Glutamatergic neuron (in vitro differentiated cells): ENCODE measurements at regions not wholly inside any gene's neighbourhood (a gene's known extent, or its start where the extent isn't known, plus 50 kb on each side); places are given as distances from the start of the nearest gene placed in this dataset.
"Not testable (repeated sequence)": the region's sequence is repeated elsewhere in the genome, so short reads cannot be mapped to it uniquely, and the experiment has no call there.

Experiments
- DNase-seq: peaks from one replicate; pipeline ENCODE4 v3.0.0; 2022
- H3K27ac Mint-ChIP-seq: one replicate; pipeline ENCODE4 v1.8.0; 2020; ENCODE audit warnings: mild to moderate bottlenecking, mixed read lengths, inconsistent platforms; ENCODE audit not compliant: unreplicated experiment
- H3K27me3 Mint-ChIP-seq: one replicate; pipeline ENCODE4 v1.8.0; 2020; ENCODE audit warnings: mild to moderate bottlenecking, moderate library complexity, mixed read lengths, inconsistent platforms; ENCODE audit not compliant: unreplicated experiment
- H3K36me3 Mint-ChIP-seq: one replicate; pipeline ENCODE4 v1.8.0; 2020; ENCODE audit warnings: mild to moderate bottlenecking, mixed read lengths, inconsistent platforms; ENCODE audit not compliant: unreplicated experiment
- H3K4me1 Mint-ChIP-seq: one replicate; pipeline ENCODE4 v1.8.0; 2020; ENCODE audit warnings: mild to moderate bottlenecking, low read depth, mixed read lengths, inconsistent platforms; ENCODE audit not compliant: unreplicated experiment
- H3K4me3 Mint-ChIP-seq: one replicate; pipeline ENCODE4 v1.8.0; 2020; ENCODE audit warnings: mild to moderate bottlenecking, mixed read lengths, inconsistent platforms; ENCODE audit not compliant: unreplicated experiment
- H3K9me3 Mint-ChIP-seq: one replicate; pipeline ENCODE4 v1.8.0; 2020; ENCODE audit warnings: mild to moderate bottlenecking, moderate library complexity, mixed read lengths, inconsistent platforms; ENCODE audit not compliant: unreplicated experiment
- CTCF ChIP-seq: fragments of 200-600 bp; sonication (generic); IDR thresholded peaks from one replicate; pipeline ENCODE4 v1.5.0; 2021; ENCODE audit not compliant: partially characterized antibody, unreplicated experiment

- Mint-ChIP-seq H3K27me3 (no peaks in the 10 kb centered on the region), H3K27ac (no peak overlapping the region), H3K9me3 (peaks cover 3% of the 10 kb centered on the region), H3K4me1 (no peaks in the 10 kb centered on the region), H3K4me3 (no peak overlapping the region), H3K36me3 (no peaks in the 10 kb centered on the region)
- TF ChIP-seq CTCF = no peak
- DNase-seq = no peak
These were observed 190.1 kb downstream of the ESM1 start for GRCh38 chr5:54795284-54795683.

- TF ChIP-seq CTCF = no peak
- H3K9me3 Mint-ChIP-seq = peaks cover 3% of the 10 kb centered on the region
- H3K4me3 Mint-ChIP-seq = no peak overlapping the region
- H3K27me3 Mint-ChIP-seq = no peaks in the 10 kb centered on the region
- no peaks in the 10 kb centered on the region for H3K4me1 Mint-ChIP-seq
- H3K36me3 Mint-ChIP-seq = no peaks in the 10 kb centered on the region
- no peak overlapping the region for H3K27ac Mint-ChIP-seq
- DNase-seq = no peak
These were observed 191.0 kb downstream of the ESM1 start for GRCh38 chr5:54794135-54794975.

- no peaks in the 10 kb centered on the region for H3K27me3 Mint-ChIP-seq
- H3K4me3 Mint-ChIP-seq = no peak overlapping the region
- no peaks in the 10 kb centered on the region for H3K36me3 Mint-ChIP-seq
- peaks cover 3% of the 10 kb centered on the region for H3K9me3 Mint-ChIP-seq
- DNase-seq = no peak
- H3K4me1 Mint-ChIP-seq = no peaks in the 10 kb centered on the region
- no peak overlapping the region for H3K27ac Mint-ChIP-seq
- TF ChIP-seq CTCF = no peak
These were observed 191.8 kb downstream of the ESM1 start for GRCh38 chr5:54793468-54794134.

GRCh38 chr5:54792611-54793404 lies 192.6 kb downstream of the ESM1 start:
- no peaks in the 10 kb centered on the region for H3K27me3 Mint-ChIP-seq
- H3K4me1 Mint-ChIP-seq = no peaks in the 10 kb centered on the region
- peaks cover 6% of the 10 kb centered on the region for H3K9me3 Mint-ChIP-seq
- no peak for DNase-seq
- no peak for TF ChIP-seq CTCF
- H3K36me3 Mint-ChIP-seq = no peaks in the 10 kb centered on the region
- H3K4me3 Mint-ChIP-seq = no peak overlapping the region
- no peak overlapping the region for H3K27ac Mint-ChIP-seq

GRCh38 chr5:54787910-54788309 lies 197.5 kb downstream of the ESM1 start:
- not testable (repeated sequence) for H3K36me3 Mint-ChIP-seq, H3K4me3 Mint-ChIP-seq, H3K27me3 Mint-ChIP-seq, H3K27ac Mint-ChIP-seq, DNase-seq, H3K4me1 Mint-ChIP-seq
- peaks cover 10% of the 10 kb centered on the region for H3K9me3 Mint-ChIP-seq
